ENCODE measurements at regions not wholly inside any gene's neighbourhood (a gene's known extent, or its start where the extent isn't known, plus 50 kb on each side); places are given as distances from the start of the nearest gene placed in this dataset.

- TF ChIP-seq POLR2AphosphoS5 (IDR thresholded peaks at IDR 0.05; ENCODE audit: insufficient read depth, low read depth, low read length) (no peak), EZH2 (IDR thresholded peaks at IDR 0.05; ENCODE audit: borderline replicate concordance, low read depth, low read length, severe bottlenecking) (no peak), JUN (IDR thresholded peaks at IDR 0.05; ENCODE audit: borderline replicate concordance, insufficient read depth, insufficient read length, low read depth) (no peak), FOS (IDR thresholded peaks at IDR 0.05; ENCODE audit: borderline replicate concordance, insufficient read depth, low read length) (no peak), MYC (IDR thresholded peaks at IDR 0.05; ENCODE audit: low read depth, low read length) (no peak), GATA2 (IDR thresholded peaks at IDR 0.05; ENCODE audit: insufficient read depth, insufficient read length, low read depth, low read length) (no peak), POLR2A (IDR thresholded peaks at IDR 0.05; ENCODE audit: low read depth, low read length) (no peak), CTCF (IDR thresholded peaks at IDR 0.05; ENCODE audit: extremely low read depth in 1 of 2, insufficient read depth in 1 of 2, low read depth in 1 of 2, low read length in 2 of 2) (no peak)
- TF ChIP-seq, protein P1, sequence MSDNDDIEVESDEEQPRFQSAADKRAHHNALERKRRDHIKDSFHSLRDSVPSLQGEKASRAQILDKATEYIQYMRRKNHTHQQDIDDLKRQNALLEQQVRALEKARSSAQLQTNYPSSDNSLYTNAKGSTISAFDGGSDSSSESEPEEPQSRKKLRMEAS (IDR thresholded peaks at IDR 0.05; ENCODE audit: insufficient read depth, insufficient read length) = no peak
- Histone ChIP-seq H3K9me3 (replicated peaks; ENCODE audit: control insufficient read depth, insufficient read depth, low read length) (no peaks in the 10 kb centered on the region), H3K9me1 (replicated peaks; ENCODE audit: control insufficient read depth, extremely low read depth, insufficient read depth, low read length) (no peaks in the 10 kb centered on the region), H3K36me3 (ENCODE audit: control insufficient read depth in 2 of 2, extremely low read depth in 1 of 2, insufficient read depth in 2 of 2, low read length in 2 of 2) (no peaks in the 10 kb centered on the region), H2AFZ (ENCODE audit: low read depth, low read length) (no peak overlapping the region), H3K27ac (ENCODE audit: insufficient read depth, low read depth, low read length) (no peak overlapping the region), H3K4me1 (ENCODE audit: control insufficient read depth, extremely low read depth, insufficient read depth, low read length) (no peaks in the 10 kb centered on the region), H3K9ac (replicated peaks; ENCODE audit: extremely low read depth, insufficient read depth, low read length) (no peak overlapping the region), H3K4me2 (ENCODE audit: insufficient read depth, low read length) (no peak overlapping the region), H3K27me3 (ENCODE audit: control insufficient read depth in 2 of 2, insufficient read depth in 2 of 2, low read length in 2 of 2) (no peaks in the 10 kb centered on the region), H3K79me2 (ENCODE audit: control insufficient read depth, insufficient read depth, low read length) (no peaks in the 10 kb centered on the region), H4K20me1 (replicated peaks; ENCODE audit: control insufficient read depth, extremely low read depth, insufficient read depth, low read length) (no peaks in the 10 kb centered on the region), H3K4me3 (replicated peaks in 1 of 3; ENCODE audit: insufficient read depth in 1 of 3, low read depth in 1 of 3, low read length in 3 of 3) (no peak overlapping the region)
- CTCF ChIA-PET = interaction anchor here (0.9 kb wide), 1 partner anchor 15 kb away, joined by 3 read pairs; no protein-coding TSS in a partner anchor
- intact Hi-C loops (cut with micrococcal nuclease) (no loop called here), dilution Hi-C loops (cut with MboI; ENCODE audit: extremely low pct_ligation_motif_present, low sequenced_read_pairs) (no loop called here)
- POLR2A ChIA-PET = no interaction called here
- BruUV-seq (replicated peaks) = no TSS peak
- DNase-seq (ENCODE audit: low read depth, low spot score) = no peak
- no peak for FAIRE-seq
Measured at GRCh38 chr2:199575416-199575815, 117.7 kb upstream of the SATB2 start.

Measured in endothelial cell of umbilical vein (primary cell).